Dendritic cell treated with granulocyte-macrophage colony-stimulating factor and Interleukin-4, amounts not matched to agents 40 ng/mL and 50 ng/mL, for 4 days (primary cell): ENCODE measurements at regions not wholly inside any gene's neighbourhood (a gene's known extent, or its start where the extent isn't known, plus 50 kb on each side); places are given as distances from the start of the nearest gene placed in this dataset.

Source experiments
- H3K27ac Mint-ChIP-seq: one replicate; pipeline ENCODE4 v1.8.0; 2022; ENCODE audit warnings: mild to moderate bottlenecking, mixed read lengths
- H3K27me3 Mint-ChIP-seq: one replicate; pipeline ENCODE4 v1.8.0; 2022; ENCODE audit warnings: mild to moderate bottlenecking, mixed read lengths
- H3K36me3 Mint-ChIP-seq: one replicate; pipeline ENCODE4 v1.8.0; 2022; ENCODE audit warnings: low read depth, mixed read lengths
- H3K4me1 Mint-ChIP-seq: one replicate; pipeline ENCODE4 v1.8.0; 2022; ENCODE audit warnings: low read depth, mixed read lengths
- H3K4me3 Mint-ChIP-seq: one replicate; pipeline ENCODE4 v1.8.0; 2022; ENCODE audit warnings: mild to moderate bottlenecking, moderate library complexity, mixed read lengths
- H3K9me3 Mint-ChIP-seq: one replicate; pipeline ENCODE4 v1.8.0; 2022; ENCODE audit warnings: mixed read lengths
- intact Hi-C: fragments of 100-400 bp; cut with micrococcal nuclease; formaldehyde crosslinking; loops from one replicate; pipeline ENCODE4 v1.15.0; 2022

- intact Hi-C loops: no loop called here
- Mint-ChIP-seq H3K36me3 (no peaks in the 10 kb centered on the region), H3K4me1 (no peaks in the 10 kb centered on the region), H3K27me3 (no peaks in the 10 kb centered on the region), H3K4me3 (no peak overlapping the region), H3K9me3 (peaks cover 28% of the 10 kb centered on the region), H3K27ac (no peak overlapping the region)
These were observed 593.8 kb downstream of the SMARCA1 start for GRCh38 chrX:128929271-128930057.

- intact Hi-C loops: no loop called here
- Mint-ChIP-seq H3K4me3 (no peak overlapping the region), H3K36me3 (no peaks in the 10 kb centered on the region), H3K4me1 (no peaks in the 10 kb centered on the region), H3K27ac (no peak overlapping the region), H3K9me3 (peaks cover 28% of the 10 kb centered on the region), H3K27me3 (no peaks in the 10 kb centered on the region)
These were observed 594.7 kb downstream of the SMARCA1 start for GRCh38 chrX:128928636-128929035.

DNA sequence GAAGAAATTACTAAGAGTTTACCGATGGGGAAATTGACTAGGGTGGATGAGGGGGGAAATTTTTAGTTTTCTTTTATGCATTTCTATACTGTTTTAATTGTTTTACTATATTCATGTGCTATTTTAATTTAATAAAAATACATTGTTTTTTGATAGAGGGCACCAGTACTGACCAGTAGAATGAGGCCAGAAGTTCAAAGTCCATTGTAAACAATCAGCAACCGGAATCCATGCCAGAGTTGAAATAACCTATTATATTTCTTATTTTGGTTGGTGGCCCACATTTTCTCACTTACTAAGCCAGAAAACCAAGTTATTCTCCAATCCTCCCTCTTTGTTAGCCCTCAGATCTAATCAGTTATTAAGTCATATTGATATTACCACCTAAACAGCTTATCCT is 595.9 kb downstream of the SMARCA1 start:
- no peak overlapping the region for H3K4me3 Mint-ChIP-seq
- intact Hi-C loops: no loop called here
- H3K27ac Mint-ChIP-seq: no peak overlapping the region
- peaks cover 28% of the 10 kb centered on the region for H3K9me3 Mint-ChIP-seq
- H3K36me3 Mint-ChIP-seq: no peaks in the 10 kb centered on the region
- H3K4me1 Mint-ChIP-seq: no peaks in the 10 kb centered on the region
- H3K27me3 Mint-ChIP-seq: no peaks in the 10 kb centered on the region

DNA sequence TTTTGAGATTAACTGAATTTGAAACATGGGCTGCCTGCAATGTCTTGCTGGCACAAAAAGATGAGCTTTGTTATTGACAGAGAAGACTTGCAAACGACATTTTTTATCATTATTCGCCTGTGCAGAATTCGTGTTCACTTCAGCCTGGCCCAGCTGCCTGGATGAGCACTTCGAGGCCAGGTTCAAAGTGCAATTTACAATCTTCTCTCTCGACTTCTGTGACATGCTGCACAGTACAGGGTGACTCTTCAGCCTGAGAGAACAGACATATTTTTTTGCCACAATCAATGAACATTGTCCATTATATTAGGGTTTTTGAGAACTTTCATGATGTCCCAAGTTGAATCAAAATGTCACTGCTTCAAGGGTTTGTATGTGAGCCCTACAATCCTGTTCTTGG is 616.5 kb downstream of the SMARCA1 start:
- H3K4me3 Mint-ChIP-seq: no peak overlapping the region
- no peaks in the 10 kb centered on the region for H3K36me3 Mint-ChIP-seq
- no peak overlapping the region for H3K27ac Mint-ChIP-seq

DNA sequence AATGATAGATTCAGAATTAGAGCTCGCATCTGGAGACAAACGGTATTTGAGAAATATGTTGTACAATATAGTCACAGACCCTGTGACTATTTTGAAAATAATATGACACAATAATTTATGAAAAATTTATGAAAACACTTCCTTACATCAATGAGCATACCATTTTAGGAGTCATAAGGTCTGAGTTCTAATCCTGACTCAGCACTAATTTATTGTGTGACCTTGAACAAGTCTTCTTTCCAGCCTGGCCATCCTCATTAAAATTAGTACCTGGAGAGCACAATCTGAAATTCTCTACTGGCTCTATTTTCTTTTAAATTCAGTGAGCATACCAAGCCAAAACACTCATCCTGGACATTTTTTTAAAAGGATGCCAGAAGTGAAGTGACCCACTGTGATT is 622.3 kb downstream of the SMARCA1 start:
- no peaks in the 10 kb centered on the region for H3K4me1 Mint-ChIP-seq
- intact Hi-C loops: no loop called here
- no peaks in the 10 kb centered on the region for H3K36me3 Mint-ChIP-seq
- H3K9me3 Mint-ChIP-seq: no peaks in the 10 kb centered on the region
- H3K27me3 Mint-ChIP-seq: no peaks in the 10 kb centered on the region
- no peak overlapping the region for H3K4me3 Mint-ChIP-seq
- no peak overlapping the region for H3K27ac Mint-ChIP-seq

More for the DNA sequence above, 616.5 kb downstream of the SMARCA1 start:
- Mint-ChIP-seq H3K4me1 (no peaks in the 10 kb centered on the region), H3K27me3 (no peaks in the 10 kb centered on the region), H3K9me3 (no peaks in the 10 kb centered on the region)
- intact Hi-C loops: no loop called here

GRCh38 chrX:128897621-128898020 is 625.7 kb downstream of the SMARCA1 start:
- H3K27me3 Mint-ChIP-seq: no peaks in the 10 kb centered on the region
- no peaks in the 10 kb centered on the region for H3K36me3 Mint-ChIP-seq
- intact Hi-C loops: no loop called here

DNA sequence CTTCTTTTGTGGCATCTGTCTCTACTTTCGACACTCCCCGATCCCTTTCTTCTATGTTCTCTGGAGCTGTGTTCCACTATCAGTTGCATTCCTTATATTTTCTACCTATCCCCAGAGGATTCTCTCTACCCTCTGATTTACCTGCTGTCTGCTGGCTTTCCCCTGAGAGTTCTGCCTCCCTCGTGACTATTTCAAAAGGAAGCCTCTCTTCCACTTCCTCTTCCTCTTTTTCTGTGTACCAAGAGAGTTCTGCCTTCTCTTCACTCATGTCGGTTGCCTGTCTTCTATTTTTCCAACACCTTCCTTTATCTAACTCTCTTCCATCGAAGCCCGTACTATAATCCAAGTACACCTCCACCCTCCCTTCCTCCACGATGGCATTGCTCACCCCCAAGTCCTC is 631.7 kb downstream of the SMARCA1 start:
- Mint-ChIP-seq H3K4me3 (no peak overlapping the region), H3K27me3 (no peaks in the 10 kb centered on the region), H3K36me3 (no peaks in the 10 kb centered on the region), H3K27ac (no peak overlapping the region), H3K4me1 (no peaks in the 10 kb centered on the region), H3K9me3 (no peaks in the 10 kb centered on the region)
- intact Hi-C loops: no loop called here

More at GRCh38 chrX:128897621-128898020, 625.7 kb downstream of the SMARCA1 start:
- Mint-ChIP-seq H3K9me3 (no peaks in the 10 kb centered on the region), H3K27ac (no peak overlapping the region), H3K4me1 (no peaks in the 10 kb centered on the region), H3K4me3 (no peak overlapping the region)

DNA sequence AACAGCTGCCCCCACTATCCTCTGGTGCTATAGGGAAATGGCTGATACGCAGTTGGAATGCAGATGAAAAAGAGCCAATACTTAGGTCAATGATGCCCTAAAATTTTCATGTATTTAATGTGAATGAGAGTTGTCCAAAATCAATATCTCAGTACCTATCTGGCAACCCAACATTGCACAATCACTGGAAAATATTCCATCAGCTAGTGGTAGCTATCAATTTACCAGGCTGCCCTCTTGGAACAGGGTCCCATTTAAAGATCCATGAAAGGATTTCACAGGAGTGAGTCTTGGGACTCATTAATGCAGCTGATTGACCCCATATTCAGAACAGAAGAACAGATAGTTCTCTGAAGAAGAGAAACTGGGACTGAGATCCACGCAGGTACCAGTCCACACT is 638.9 kb downstream of the SMARCA1 start:
- H3K36me3 Mint-ChIP-seq: no peaks in the 10 kb centered on the region
- no peak overlapping the region for H3K27ac Mint-ChIP-seq

DNA sequence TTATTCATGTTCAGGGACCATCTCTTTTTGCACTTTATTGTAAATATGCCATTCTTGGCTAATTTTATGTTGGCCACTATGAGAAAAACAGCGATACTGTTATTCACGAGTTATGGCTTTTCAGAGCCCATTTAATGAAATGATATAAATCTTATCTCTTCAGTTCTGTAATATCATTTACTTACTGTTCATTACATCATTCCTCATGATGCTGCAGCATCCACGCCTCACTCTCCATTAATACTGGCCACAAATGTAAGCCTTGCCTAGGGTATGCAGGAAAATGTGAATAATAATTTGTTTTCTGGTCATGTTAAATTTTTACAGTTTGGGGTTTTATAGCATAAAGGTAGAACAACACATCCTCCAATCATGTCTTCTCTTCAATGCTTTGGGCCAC is 639.6 kb downstream of the SMARCA1 start:
- H3K9me3 Mint-ChIP-seq: no peaks in the 10 kb centered on the region

More for the DNA sequence above, 638.9 kb downstream of the SMARCA1 start:
- H3K4me1 Mint-ChIP-seq: no peaks in the 10 kb centered on the region
- H3K27me3 Mint-ChIP-seq: no peaks in the 10 kb centered on the region
- intact Hi-C loops: no loop called here
- H3K9me3 Mint-ChIP-seq: no peaks in the 10 kb centered on the region
- H3K4me3 Mint-ChIP-seq: no peak overlapping the region

DNA sequence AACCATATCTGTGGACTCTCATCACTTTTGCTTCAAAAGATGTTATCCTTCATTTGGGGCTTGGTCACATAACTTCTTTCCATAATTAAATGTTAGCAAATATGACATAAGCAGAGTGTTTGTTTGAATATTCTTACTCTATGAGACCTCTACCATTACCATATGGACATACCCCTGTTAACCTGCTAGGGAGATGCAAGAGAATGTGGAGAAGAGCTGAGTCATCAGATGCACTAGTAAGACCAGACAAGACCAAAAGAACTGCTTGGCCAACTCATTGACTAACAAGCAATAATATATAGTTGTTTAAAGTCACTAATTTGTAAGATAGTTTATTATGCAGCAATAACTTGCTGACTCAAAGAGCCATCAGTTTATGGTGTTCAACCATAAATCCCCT is 652.9 kb downstream of the SMARCA1 start:
- no peaks in the 10 kb centered on the region for H3K9me3 Mint-ChIP-seq
- no peaks in the 10 kb centered on the region for H3K36me3 Mint-ChIP-seq
- no peaks in the 10 kb centered on the region for H3K27me3 Mint-ChIP-seq
- H3K4me1 Mint-ChIP-seq: no peaks in the 10 kb centered on the region
- no peak overlapping the region for H3K4me3 Mint-ChIP-seq
- intact Hi-C loops: no loop called here
- no peak overlapping the region for H3K27ac Mint-ChIP-seq

More for the DNA sequence above, 639.6 kb downstream of the SMARCA1 start:
- H3K4me3 Mint-ChIP-seq: no peak overlapping the region
- H3K36me3 Mint-ChIP-seq: no peaks in the 10 kb centered on the region
- H3K27ac Mint-ChIP-seq: no peak overlapping the region
- intact Hi-C loops: no loop called here
- H3K27me3 Mint-ChIP-seq: no peaks in the 10 kb centered on the region
- no peaks in the 10 kb centered on the region for H3K4me1 Mint-ChIP-seq

DNA sequence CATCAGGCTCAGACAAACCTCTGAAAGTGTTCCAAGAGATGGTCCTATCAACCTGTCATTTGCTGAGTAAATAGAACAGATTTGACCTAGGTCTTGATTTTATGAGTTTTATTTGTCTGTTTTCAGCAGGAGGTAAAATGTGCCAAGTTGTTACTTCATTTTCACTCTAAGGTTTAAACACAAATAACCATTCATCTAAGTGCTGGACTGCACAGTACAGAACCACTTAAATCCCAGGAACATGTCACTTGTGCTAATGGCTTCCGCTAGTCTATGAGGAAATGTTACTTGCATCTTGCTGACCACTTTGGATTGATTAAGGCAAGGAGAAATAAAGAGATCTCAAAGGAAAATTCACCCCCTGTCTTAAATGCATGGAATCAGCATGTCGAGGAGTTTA is 660.7 kb downstream of the SMARCA1 start:
- Mint-ChIP-seq H3K27me3 (no peaks in the 10 kb centered on the region), H3K9me3 (no peaks in the 10 kb centered on the region), H3K36me3 (no peaks in the 10 kb centered on the region), H3K4me1 (no peaks in the 10 kb centered on the region), H3K27ac (no peak overlapping the region), H3K4me3 (no peak overlapping the region)
- intact Hi-C loops: no loop called here

DNA sequence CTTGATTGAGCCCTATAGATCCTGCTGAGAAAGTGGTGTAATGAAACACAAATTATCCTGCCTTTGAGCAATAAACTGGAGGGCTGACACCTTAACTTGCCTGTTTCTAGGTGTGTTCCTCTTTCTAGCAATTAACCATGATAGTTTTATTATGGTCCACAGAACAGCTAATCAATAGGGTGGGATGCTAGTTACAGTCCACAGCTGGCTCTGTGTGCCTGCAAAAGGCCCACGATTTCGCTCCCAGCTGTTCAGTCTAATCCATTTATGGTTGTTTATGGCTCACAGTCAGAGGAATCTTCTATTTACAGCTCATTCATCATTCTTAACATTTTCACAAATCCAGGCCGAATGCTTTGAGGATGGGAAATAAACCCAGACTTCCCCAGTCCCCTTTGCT is 674.9 kb downstream of the SMARCA1 start:
- no peak overlapping the region for H3K4me3 Mint-ChIP-seq
- no peaks in the 10 kb centered on the region for H3K9me3 Mint-ChIP-seq
- intact Hi-C loops: no loop called here
- no peaks in the 10 kb centered on the region for H3K36me3 Mint-ChIP-seq
- H3K4me1 Mint-ChIP-seq: no peaks in the 10 kb centered on the region
- H3K27me3 Mint-ChIP-seq: no peaks in the 10 kb centered on the region
- no peak overlapping the region for H3K27ac Mint-ChIP-seq

DNA sequence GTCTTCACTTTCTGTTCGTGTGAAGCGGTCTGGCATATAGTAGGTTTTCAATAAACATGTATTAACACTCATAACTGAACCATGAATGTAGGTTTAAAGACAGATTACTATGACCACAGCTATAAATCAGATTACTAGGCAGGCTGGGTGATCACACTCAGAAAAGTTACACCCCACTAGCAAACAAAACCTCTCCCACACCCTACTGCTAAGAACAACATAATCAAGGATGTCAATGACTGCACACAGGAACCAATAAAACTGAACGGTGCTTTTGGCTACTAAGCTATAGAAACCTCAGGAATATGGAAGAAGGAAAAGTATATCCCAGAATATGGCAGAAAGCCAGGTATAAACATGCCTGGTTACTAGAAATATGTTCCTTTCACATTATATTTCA is 676.9 kb downstream of the SMARCA1 start:
- Mint-ChIP-seq H3K4me3 (no peak overlapping the region), H3K36me3 (no peaks in the 10 kb centered on the region), H3K4me1 (no peaks in the 10 kb centered on the region), H3K27ac (no peak overlapping the region), H3K9me3 (no peaks in the 10 kb centered on the region), H3K27me3 (no peaks in the 10 kb centered on the region)
- intact Hi-C loops: no loop called here

DNA sequence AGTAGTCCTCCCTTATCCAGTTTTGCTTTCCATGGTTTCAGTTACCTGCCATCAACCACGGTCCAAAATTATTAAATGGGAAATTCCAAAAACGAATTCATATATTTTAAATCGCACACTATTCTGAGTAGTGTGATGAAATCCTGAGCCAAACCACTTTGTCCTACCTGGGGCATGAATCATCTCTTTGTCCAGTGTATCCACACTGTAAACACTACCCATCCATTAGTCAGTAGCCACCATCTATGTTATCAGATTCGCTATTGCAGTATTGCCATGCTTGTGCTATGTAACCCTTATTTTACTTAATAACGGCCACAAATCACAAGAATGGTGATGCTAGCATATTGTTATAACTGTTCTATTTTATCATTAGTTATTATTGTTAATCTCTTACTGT is 704.6 kb downstream of the SMARCA1 start:
- Mint-ChIP-seq H3K4me1 (no peaks in the 10 kb centered on the region), H3K27me3 (no peaks in the 10 kb centered on the region), H3K4me3 (no peak overlapping the region), H3K9me3 (no peaks in the 10 kb centered on the region), H3K36me3 (no peaks in the 10 kb centered on the region), H3K27ac (no peak overlapping the region)
- intact Hi-C loops: loop anchor here (5.0 kb wide), 1 partner anchor 544 kb away; no protein-coding TSS in a partner anchor

- no peaks in the 10 kb centered on the region for H3K4me1 Mint-ChIP-seq
- H3K9me3 Mint-ChIP-seq: no peaks in the 10 kb centered on the region
- H3K27me3 Mint-ChIP-seq: no peaks in the 10 kb centered on the region
- no peak overlapping the region for H3K4me3 Mint-ChIP-seq
- intact Hi-C loops: loop anchor here (5.0 kb wide), 1 partner anchor 545 kb away; no protein-coding TSS in a partner anchor
- H3K36me3 Mint-ChIP-seq: no peaks in the 10 kb centered on the region
- H3K27ac Mint-ChIP-seq: no peak overlapping the region
These were observed 706.4 kb downstream of the SMARCA1 start for GRCh38 chrX:128816919-128817318.
